Peyer's patch (tissue), 4 donors: ENCODE measurements at regions not wholly inside any gene's neighbourhood (a gene's known extent, or its start where the extent isn't known, plus 50 kb on each side); places are given as distances from the start of the nearest gene placed in this dataset.

Experiments
- DNase-seq, 3 donors: peaks; one replicate each; pipeline ENCODE4 v3.0.0-alpha.2; 2017 to 2019
- H3K27ac ChIP-seq, 4 donors: fragments of 200-600 bp; sonication (generic); one replicate each; pipeline ENCODE4 v1.5.1; 2016 to 2019
- H3K27me3 ChIP-seq, 2 donors: fragments of 200-600 bp; sonication (generic); one replicate each; pipeline ENCODE4 v1.5.1; 2019
- H3K36me3 ChIP-seq, 3 donors: fragments of 200-600 bp; sonication (generic); one replicate each; pipeline ENCODE4 v1.5.1; 2016 to 2019
- H3K4me1 ChIP-seq, 4 donors: fragments of 200-600 bp; sonication (generic); one replicate each; pipeline ENCODE4 v1.5.1; 2016 to 2019
- H3K4me3 ChIP-seq, 4 donors: fragments of 200-600 bp; sonication (generic); 1 replicate in 3 of 4; 2 replicates in 1 of 4; pipeline ENCODE4 v1.5.1; 2016 to 2019; ENCODE audit warnings: mild to moderate bottlenecking in 1 of 4
- H3K9me3 ChIP-seq, 4 donors: fragments of 200-600 bp; sonication (generic); one replicate each; pipeline ENCODE4 v1.5.1; 2016 to 2019; ENCODE audit warnings: mild to moderate bottlenecking in 1 of 4
- CTCF ChIP-seq, 6 experiments: fragments of 450-650 bp in 4 of 6; fragments of 200-600 bp in 2 of 6; sonication (generic) in 1 of 6; IDR thresholded peaks; one replicate each; pipeline ENCODE4 v1.5.1; 2017 to 2019; ENCODE audit warnings: antibody characterized with exemption in 6 of 6, mild to moderate bottlenecking in 3 of 6, moderate library complexity in 1 of 6
- POLR2A ChIP-seq, 2 donors: fragments of 450-650 bp; IDR thresholded peaks; one replicate each; pipeline ENCODE4 v1.5.1; 2017; ENCODE audit warnings: antibody characterized with exemption in 2 of 2, mild to moderate bottlenecking in 2 of 2, moderate library complexity in 2 of 2

- H3K27ac ChIP-seq: no peak overlapping the region
- H3K36me3 ChIP-seq: no peaks in the 10 kb centered on the region
- TF ChIP-seq POLR2A (IDR thresholded peaks at IDR 0.05) (no peak), CTCF (IDR thresholded peaks at IDR 0.05) (no peak)
- no peak overlapping the region for H3K4me3 ChIP-seq
- H3K27me3 ChIP-seq: no peaks in the 10 kb centered on the region
- H3K4me1 ChIP-seq: peaks cover 0 to 7% (median 3%) of the 10 kb centered on the region in 4 donors
- DNase-seq: no peak
- H3K9me3 ChIP-seq: no peaks in the 10 kb centered on the region
Measured at GRCh38 chr11:47912843-47913437, 64.8 kb upstream of the NUP160 start.

GRCh38 chr11:47911149-47911548 lies 63.0 kb upstream of the NUP160 start:
- no peaks in the 10 kb centered on the region for H3K9me3 ChIP-seq
- TF ChIP-seq POLR2A (IDR thresholded peaks at IDR 0.05) (no peak), CTCF (IDR thresholded peaks at IDR 0.05) (no peak)
- peaks cover 0 to 6% (median 0%) of the 10 kb centered on the region in 4 donors for H3K4me1 ChIP-seq
- no peaks in the 10 kb centered on the region for H3K36me3 ChIP-seq
- DNase-seq: no peak
- no peaks in the 10 kb centered on the region for H3K27me3 ChIP-seq
- no peak overlapping the region for H3K4me3 ChIP-seq
- H3K27ac ChIP-seq: no peak overlapping the region

- H3K36me3 ChIP-seq: no peaks in the 10 kb centered on the region
- no peaks in the 10 kb centered on the region for H3K9me3 ChIP-seq
- DNase-seq: no peak
- H3K4me1 ChIP-seq: no peaks in the 10 kb centered on the region
- H3K27me3 ChIP-seq: no peaks in the 10 kb centered on the region
- no peak for TF ChIP-seq CTCF (IDR thresholded peaks at IDR 0.05)
- no peak for TF ChIP-seq POLR2A (IDR thresholded peaks at IDR 0.05)
- no peak overlapping the region for H3K4me3 ChIP-seq
- no peak overlapping the region for H3K27ac ChIP-seq
Measured at GRCh38 chr11:47908198-47908597, 60.0 kb upstream of the NUP160 start.

GRCh38 chr11:47907499-47907898 lies 59.3 kb upstream of the NUP160 start:
- Histone ChIP-seq H3K27me3 (no peaks in the 10 kb centered on the region), H3K27ac (no peak overlapping the region), H3K9me3 (no peaks in the 10 kb centered on the region), H3K4me3 (no peak overlapping the region), H3K4me1 (no peaks in the 10 kb centered on the region), H3K36me3 (no peaks in the 10 kb centered on the region)
- TF ChIP-seq POLR2A (IDR thresholded peaks at IDR 0.05) (no peak), CTCF (IDR thresholded peaks at IDR 0.05) (no peak)
- no peak for DNase-seq

GRCh38 chr11:47906066-47906465 lies 57.9 kb upstream of the NUP160 start:
- Histone ChIP-seq H3K36me3 (no peaks in the 10 kb centered on the region), H3K27ac (no peak overlapping the region), H3K4me3 (no peak overlapping the region), H3K9me3 (no peaks in the 10 kb centered on the region), H3K27me3 (no peaks in the 10 kb centered on the region), H3K4me1 (no peaks in the 10 kb centered on the region)
- no peak for DNase-seq
- TF ChIP-seq POLR2A (IDR thresholded peaks at IDR 0.05): no peak

- no peaks in the 10 kb centered on the region for H3K9me3 ChIP-seq
- no peaks in the 10 kb centered on the region for H3K36me3 ChIP-seq
- TF ChIP-seq CTCF (IDR thresholded peaks at IDR 0.05) (no peak), POLR2A (IDR thresholded peaks at IDR 0.05) (no peak)
- no peaks in the 10 kb centered on the region for H3K27me3 ChIP-seq
- no peak for DNase-seq
- H3K27ac ChIP-seq: no peak overlapping the region
- peaks cover 0 to 3% (median 0%) of the 10 kb centered on the region in 4 donors for H3K4me1 ChIP-seq
- H3K4me3 ChIP-seq: no peak overlapping the region
Measured at GRCh38 chr11:47905358-47906059, 57.4 kb upstream of the NUP160 start.
